ENCODE measurements at regions not wholly inside any gene's neighbourhood (a gene's known extent, or its start where the extent isn't known, plus 50 kb on each side); places are given as distances from the start of the nearest gene placed in this dataset.

GRCh38 chr12:42957561-42958290 lies 368.2 kb upstream of the PRICKLE1 start:
- no peak for DNase-seq

DNA sequence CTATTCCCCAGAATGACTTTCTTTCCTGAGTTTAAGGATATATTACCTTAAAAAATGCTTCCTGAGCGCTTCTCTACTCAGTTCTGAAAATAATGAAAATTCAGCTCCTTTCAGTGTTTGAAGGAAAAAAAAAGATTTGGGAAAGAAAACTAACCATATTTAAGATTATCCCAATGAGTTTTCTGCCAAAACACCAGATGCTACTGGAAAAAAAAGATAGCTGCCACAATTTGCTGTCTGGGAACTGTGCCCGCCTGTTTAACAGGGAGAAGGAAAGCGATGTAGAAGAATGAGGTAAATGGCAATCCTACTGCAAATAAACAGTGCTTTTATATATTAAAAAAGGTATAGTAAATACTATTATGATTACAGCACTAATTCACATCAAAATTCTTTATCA lies 367.6 kb upstream of the PRICKLE1 start:
- no peak for DNase-seq

- DNase-seq, result no peak
Observed at GRCh38 chr12:42953021-42953420, 363.5 kb upstream of the PRICKLE1 start.

- no peak for DNase-seq
Observed at GRCh38 chr12:42946871-42947381, 357.4 kb upstream of the PRICKLE1 start.

GRCh38 chr12:42945927-42946326 lies 356.4 kb upstream of the PRICKLE1 start:
- DNase-seq, result no peak

DNA sequence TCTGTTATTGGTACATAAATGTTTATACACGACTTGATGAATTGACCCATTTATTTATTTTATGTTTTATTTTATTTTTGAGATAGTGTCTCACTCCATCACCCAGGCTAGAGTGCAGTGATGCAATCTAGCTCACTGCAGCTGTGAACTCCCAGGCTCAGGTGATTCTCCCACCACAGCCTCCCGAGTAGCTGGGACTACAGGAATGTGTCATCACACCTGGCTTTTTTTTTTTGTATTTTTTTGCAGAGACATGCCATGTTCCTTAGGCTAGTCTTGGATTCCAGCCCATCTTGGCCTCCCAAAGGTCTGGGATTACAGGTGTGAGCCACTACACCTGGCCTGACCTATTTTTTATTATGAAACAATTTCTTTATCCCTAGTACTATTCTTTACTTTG lies 355.0 kb upstream of the PRICKLE1 start:
- no peak for DNase-seq

DNA sequence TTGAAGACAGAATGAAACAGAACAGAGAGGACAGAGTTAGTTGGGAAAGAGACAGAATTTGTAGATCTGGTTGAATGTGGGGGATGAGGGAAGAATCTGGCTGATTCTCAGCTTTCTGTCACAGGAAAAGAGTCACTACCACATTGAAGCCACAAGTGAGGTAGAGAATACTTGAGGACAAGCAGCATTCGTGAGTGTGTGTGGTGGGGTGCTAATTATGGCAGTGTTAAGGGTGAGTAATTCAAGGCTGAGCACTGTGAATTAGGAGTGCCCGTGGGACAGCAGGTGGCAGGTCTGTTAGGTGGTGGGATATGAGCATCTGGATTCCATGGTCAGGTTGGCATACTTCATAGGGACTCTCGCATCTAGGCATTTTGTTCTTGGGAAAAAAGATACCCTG lies 347.4 kb upstream of the PRICKLE1 start:
- no peak for DNase-seq

DNA sequence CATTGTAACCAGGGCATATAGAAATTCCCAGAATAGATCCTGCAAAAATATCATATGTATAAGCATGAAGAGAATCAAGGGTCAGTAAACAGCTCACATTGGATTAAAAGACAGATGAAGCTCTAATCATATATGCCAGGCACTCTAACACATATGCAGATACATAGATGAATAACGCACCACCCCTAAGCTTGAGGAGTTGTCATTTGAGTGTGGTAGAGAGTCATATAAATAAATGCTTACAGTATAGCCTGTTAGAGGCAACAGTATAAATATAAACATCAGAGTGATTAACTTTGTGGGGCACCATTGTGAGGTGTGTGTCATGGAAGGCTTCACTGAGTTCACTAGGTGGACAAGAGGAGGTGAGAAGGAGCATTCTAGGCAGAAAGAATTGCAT lies 346.7 kb upstream of the PRICKLE1 start:
- no peak for DNase-seq

DNA sequence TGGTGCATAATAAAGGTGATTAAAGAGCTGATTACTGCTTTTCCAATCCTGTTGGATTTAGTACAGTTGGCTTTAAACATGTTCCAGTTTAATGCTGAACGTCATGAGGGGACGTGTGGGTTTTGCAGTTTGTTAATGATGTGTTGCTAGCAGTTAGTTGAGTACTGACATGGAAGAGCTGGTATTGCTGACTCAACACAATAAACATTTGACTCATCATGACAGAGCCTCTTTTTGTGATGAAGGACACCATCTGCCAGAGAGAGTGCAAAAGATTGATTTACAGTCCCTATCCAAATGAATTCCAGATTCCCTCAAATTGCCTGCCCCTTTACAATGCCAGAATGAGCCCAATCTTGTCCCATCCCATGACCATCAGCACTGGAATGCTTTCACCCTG lies 346.2 kb upstream of the PRICKLE1 start:
- DNase-seq, result no peak

GRCh38 chr12:42935090-42935489 lies 345.5 kb upstream of the PRICKLE1 start:
- no peak for DNase-seq

DNA sequence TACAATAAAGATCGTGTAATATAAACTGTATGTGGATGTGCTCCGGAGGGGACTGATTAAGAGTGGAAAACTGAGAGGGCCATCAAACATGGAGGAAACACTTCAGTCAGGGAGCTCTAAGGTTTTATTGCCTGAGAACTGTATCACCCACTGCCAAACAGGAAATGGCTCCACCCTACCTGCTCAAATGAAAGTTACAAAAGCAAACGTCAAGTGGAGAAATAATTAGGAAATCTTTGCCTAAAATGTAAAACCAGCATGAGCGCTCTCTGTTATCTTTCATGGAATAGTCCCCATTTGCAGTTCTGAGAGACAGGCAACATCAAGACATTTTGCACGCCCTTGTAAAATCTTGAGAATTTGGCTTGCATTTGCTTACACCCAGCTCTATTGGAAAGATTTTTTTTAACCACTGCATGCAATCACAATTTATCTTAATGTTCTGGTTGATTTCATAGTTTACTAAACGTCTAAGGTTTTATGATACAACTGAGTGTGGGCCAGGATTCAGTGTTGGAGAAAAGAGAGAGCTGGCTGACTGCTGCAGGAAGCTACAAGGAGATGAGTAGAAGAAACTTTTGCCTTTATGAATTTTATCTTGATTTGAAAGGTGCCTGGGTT lies 344.0 kb upstream of the PRICKLE1 start:
- no peak for DNase-seq

DNA sequence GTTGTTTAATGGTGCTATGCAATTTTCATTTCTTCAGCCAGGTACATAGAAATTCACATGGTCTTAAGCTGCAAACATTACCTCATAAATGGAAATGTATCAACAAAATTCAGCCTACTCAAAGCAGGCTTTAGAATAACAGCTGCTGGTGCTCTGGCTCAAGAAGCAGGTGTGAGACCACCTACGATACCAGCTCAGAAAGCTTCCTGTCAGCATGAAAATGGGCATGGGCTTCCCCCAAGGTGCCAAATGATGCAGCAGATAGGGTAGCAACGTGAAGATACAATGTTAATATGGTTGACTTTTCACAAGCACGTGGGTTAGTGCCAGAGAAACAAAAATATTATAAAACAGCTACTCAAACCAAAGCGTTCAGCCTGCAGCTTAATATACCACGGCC lies 343.4 kb upstream of the PRICKLE1 start:
- DNase-seq, result no peak

DNA sequence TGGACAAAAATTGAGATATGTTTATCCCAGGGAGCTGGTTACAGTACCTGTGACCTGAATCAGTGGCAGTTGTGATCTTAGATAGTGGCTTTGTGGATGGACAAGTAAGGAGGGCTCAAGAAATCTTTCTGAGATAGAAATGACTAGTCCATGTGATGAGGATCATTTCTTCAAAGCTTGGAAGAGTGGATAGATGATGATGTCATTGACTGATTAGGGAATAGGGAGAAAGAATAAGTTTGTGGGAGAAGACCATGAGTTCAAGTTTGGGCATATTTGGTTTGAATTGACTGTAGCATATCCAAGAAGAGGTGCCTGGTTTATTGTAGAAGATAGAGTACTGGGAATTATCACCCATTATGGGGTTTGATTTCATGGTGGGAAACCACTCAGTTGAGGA lies 336.7 kb upstream of the PRICKLE1 start:
- no peak for DNase-seq

GRCh38 chr12:42924482-42924881 lies 334.9 kb upstream of the PRICKLE1 start:
- DNase-seq, result no peak

GRCh38 chr12:42923583-42923982 lies 334.0 kb upstream of the PRICKLE1 start:
- DNase-seq, result no peak

- DNase-seq, result no peak
Observed at GRCh38 chr12:42923156-42923555, 333.6 kb upstream of the PRICKLE1 start.

DNA sequence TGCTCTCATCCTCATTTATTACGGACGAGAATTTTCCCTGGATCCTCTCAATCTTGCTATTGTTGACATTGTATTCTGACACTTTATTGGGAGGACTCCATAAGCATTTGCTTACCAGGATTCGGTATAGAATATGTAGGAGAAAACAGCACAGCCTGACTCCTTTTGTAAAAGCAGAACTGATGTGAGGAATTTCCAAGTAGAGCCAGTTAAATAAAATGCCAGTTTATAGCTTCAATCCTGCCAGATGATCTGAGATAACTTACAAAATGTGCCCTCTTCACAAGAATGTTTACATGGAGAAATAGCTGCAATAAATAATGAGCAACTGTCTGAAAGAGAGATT lies 332.9 kb upstream of the PRICKLE1 start:
- DNase-seq, result no peak

DNA sequence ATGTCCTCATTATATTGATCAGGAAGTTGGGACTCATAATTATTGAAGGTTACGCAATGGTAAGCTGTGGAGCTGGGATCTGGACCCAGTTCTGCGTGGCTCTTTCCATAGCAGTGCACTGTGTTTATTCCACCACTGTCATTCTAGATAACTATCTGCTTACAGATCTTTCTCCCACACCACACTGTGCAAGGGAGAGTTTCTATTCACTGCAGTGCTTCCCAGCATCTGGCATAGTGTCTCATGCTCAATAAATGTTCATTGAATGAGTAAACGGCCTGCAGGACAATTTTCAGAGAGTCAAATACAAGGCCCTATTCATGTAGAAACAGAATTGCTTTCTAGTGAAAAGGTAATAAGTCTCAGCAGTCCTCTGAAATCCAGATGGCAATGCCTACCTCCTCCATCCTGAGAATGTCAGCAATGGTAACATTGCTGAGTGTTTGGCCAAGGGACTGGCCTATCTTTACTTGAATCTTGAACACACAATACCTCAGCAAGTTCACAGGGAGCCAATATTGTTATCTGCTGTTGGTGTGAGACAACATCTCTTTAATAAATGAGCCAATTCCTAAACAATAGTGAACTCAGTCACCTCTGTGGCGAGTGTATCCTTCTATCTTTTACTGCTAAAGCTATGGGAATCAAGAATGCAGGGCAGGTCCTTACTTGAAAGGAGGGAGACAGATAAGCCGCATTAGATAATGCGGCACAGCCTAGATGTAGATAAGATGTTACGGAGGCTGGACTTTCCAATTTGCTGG lies 332.4 kb upstream of the PRICKLE1 start:
- no peak for DNase-seq

DNA sequence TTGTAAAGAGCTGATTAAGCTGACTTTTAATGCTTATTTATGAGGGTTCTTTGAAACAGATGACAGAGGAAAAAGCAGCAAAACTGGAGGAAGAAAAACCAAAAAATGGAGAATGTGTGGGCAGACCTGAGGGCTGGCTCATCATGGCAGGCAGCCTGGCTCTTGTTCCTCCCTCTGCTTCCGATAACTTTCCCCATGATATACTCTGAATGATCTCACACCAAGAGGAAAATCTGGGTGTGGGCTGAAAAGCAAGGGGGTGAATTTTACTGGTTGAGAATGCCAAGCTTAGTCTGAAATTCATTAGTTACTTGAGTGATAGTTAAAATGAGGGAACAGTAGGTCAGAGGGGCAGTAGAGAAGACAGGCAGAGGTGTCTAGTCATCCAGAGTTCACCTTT lies 330.1 kb upstream of the PRICKLE1 start:
- DNase-seq, result no peak

DNA sequence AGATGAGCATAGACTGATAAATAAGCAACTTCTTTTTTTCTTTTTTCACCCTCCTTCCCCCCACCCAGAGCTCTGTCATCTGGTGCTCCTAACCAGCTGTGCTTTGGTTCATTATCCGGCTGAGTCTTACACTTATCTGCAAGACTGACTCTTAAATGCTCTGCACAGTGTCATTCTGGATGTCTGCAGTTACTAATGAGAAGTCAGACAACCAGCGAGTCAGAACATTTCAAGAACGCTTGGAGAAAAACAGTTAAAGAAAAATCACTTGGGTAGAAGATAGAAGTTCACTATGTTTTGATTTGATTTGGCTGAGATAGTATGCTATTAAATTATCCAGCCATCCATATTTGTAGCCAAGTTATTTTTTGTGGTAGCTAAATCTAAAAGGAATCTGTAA lies 328.9 kb upstream of the PRICKLE1 start:
- DNase-seq, result no peak

DNA sequence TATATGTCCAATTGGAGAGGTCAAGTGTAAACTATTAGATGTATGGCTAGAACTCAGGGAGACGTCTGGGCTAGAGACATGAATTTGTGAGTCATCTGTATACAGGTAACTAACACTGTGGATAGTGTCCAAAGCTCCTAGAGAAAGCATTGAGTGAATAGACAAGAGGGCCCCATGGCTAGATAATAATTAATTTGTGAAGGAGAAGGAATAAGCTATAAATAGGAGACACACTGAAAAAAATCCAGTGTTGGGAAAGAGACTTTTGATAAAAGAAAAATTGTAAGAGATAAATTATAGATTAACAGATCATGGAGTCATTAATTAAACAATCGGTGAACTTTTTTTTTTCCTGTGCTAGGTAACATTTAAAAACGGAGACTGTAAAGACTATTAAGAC lies 326.6 kb upstream of the PRICKLE1 start:
- no peak for DNase-seq

- DNase-seq, result no peak
Observed at GRCh38 chr12:42915426-42915825, 325.9 kb upstream of the PRICKLE1 start.

DNA sequence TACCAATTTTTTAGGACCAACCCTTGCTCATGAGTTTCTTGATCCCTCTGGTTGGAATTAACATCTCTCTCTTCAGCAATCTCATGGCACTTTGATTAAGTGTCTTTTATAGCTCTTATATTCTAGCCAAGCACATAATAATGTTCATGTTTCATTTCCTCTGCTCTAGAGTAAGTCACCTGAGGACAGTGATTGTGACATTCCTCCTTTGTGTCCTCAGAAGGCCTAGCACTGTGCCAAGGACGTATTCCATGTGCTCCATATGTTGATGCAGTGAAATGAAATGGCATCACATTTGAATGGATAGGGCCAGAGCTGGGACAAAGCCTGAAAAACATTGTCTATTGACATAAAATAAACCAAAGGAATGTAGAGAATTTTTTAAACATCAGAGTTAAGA lies 322.8 kb upstream of the PRICKLE1 start:
- no peak for DNase-seq

DNA sequence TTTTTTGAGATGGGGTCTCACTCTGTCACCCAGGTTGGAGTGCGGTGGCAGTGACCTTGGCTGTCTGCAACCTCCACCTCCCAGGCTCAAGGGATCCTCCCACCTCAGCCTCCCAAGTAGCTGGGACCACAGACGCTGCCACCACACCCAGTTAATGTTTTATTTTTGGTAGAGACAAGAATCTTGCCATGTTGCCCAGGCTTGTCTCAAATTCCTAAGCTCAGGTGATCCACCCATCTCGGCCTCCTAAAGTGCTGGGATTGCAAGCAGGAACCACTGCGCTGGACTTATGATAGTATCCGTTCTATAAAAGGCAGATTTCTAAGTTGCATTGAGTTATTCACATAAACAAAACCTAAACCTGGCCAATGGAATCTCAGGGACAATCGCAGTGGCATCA lies 321.1 kb upstream of the PRICKLE1 start:
- DNase-seq, result no peak
